HFF-Myc (cell line): ENCODE measurements at regions not wholly inside any gene's neighbourhood (a gene's known extent, or its start where the extent isn't known, plus 50 kb on each side); places are given as distances from the start of the nearest gene placed in this dataset.

Experiments
- DNase-seq: peaks from one replicate; pipeline ENCODE4 v3.0.0-alpha.2; 2011; ENCODE audit warnings: low read depth; ENCODE audit errors: extremely low read depth
- H3K4me3 ChIP-seq: replicated peaks from 2 replicates; pipeline ENCODE4 v1.5.1; 2011; ENCODE audit warnings: low read depth, mild to moderate bottlenecking, control low read depth, low read length
- TF ChIP-seq, protein P1 (sequence below): IDR thresholded peaks from 2 replicates; pipeline ENCODE4 v1.5.1; 2012; ENCODE audit warnings: mild to moderate bottlenecking, low read depth, low read length, control low read depth; ENCODE audit errors: missing control alignments

DNA sequence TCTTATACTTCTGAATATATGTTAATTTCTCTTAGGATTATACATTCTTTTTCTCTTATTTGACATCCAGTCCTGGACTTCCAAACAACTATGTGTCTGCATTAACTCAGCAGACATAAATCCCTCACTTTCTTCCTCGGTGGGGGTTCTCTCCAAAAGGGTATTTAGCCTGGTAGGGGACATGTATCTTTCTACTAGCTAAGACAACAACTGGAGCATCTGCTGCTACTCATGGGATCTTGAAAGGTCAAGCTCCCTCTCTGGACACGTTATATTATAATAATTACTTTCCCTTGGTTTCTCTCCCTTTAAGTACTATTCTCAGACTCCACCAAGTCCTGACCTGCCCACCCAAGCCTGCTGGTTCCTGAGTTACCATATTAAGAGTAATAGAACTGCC lies 983.7 kb upstream of the FLRT2 start:
- no peak for DNase-seq
- TF ChIP-seq, protein P1, sequence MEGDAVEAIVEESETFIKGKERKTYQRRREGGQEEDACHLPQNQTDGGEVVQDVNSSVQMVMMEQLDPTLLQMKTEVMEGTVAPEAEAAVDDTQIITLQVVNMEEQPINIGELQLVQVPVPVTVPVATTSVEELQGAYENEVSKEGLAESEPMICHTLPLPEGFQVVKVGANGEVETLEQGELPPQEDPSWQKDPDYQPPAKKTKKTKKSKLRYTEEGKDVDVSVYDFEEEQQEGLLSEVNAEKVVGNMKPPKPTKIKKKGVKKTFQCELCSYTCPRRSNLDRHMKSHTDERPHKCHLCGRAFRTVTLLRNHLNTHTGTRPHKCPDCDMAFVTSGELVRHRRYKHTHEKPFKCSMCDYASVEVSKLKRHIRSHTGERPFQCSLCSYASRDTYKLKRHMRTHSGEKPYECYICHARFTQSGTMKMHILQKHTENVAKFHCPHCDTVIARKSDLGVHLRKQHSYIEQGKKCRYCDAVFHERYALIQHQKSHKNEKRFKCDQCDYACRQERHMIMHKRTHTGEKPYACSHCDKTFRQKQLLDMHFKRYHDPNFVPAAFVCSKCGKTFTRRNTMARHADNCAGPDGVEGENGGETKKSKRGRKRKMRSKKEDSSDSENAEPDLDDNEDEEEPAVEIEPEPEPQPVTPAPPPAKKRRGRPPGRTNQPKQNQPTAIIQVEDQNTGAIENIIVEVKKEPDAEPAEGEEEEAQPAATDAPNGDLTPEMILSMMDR: no peak
- no peak overlapping the region for H3K4me3 ChIP-seq

DNA sequence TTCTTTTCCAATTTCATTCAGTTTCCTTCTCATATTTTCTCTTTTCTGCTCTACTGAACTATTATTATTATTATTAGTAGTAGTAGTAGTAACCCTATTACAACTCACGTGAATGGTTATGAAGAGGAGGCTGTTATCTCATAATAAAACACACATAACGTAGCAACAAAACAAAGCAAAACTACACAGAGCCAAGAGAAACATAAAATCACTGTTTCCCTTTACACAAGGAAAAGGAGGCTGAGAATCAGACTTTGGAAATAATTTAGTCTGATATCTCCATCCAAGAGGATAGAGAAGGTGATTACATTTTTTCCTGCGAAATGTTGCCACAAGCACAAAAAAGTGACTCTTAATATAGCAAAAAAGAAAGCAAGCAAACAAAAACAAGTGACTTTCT lies 975.8 kb upstream of the FLRT2 start:
- TF ChIP-seq, protein P1: no peak
- no peak overlapping the region for H3K4me3 ChIP-seq
- DNase-seq: no peak

DNA sequence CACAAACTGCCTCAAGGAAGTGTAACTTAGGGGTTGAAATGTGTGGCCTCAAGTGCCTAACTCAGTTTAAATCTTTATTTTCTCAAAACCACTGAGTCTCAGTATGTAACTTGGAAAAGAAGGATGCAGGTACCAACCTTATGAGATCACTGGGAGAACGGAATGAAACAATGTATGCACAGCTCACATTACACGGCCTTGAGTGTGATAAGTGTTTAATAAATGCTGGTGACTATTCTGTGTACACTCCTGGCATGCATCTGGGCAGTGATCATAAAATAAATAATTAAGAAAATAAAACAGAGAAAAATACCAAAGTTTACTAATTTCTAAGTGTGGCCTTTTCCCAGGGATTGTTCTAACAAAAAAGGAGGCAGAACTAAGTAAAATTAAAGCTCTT lies 974.5 kb upstream of the FLRT2 start:
- DNase-seq: no peak
- no peak overlapping the region for H3K4me3 ChIP-seq
- TF ChIP-seq, protein P1: no peak

DNA sequence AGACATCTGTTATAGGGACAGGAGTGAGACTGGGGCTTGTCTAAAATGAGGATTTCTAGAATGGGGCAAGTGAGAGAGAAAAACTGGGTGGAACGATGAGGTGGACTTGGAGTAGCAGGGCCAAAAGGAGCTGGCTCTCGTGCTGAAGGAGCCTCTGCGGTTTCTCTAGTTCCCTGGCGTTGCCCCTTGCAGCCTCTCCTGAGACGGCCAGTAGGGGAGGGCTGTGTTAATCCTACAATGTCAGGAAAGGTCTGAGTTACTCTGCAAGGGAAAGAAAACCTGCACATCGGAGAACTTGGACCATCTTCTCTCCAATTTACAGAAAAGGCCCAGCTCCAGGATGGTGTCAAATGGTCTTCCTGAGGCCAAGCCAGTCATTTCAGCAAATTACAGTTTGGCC lies 963.8 kb upstream of the FLRT2 start:
- DNase-seq: no peak
- TF ChIP-seq, protein P1: no peak
- no peak overlapping the region for H3K4me3 ChIP-seq

DNA sequence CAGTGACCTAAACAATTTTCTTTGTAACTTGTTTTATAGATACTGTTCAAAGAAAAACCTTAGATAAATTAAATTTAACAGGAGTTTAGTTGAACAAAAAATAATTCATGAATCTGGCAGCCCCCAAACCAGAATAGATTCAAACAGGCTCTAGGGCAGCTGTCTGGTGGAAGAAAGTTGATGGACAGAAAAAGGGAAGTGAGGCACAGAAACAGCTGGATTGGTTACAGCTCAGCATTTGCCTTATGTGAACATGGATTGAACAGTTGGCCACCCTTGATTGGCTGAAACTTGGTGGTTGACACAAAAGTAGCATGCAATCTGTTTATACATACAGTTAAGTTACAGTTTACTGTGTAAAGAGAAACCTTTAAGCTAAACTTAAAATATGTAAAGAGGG lies 954.3 kb upstream of the FLRT2 start:
- TF ChIP-seq, protein P1: no peak
- no peak for DNase-seq

DNA sequence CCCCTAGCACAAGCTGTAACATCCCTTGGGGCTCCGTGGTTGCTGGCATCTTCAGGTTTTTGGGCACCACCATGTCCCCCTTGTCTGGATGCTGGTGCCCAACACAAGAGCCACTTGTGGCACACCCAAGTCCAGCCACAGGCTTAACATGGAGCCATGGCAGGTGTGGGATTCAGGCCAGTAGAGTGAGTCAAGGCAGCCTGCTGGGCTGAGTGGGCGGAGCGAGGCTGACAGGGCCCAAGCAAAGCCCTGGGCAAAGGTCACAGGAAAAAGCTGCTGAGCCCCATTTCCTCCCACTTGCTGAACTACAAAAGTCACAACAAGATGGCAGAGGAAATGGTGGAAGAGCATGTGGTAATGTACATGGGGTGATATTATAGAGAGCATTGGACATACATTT lies 950.7 kb upstream of the FLRT2 start:
- H3K4me3 ChIP-seq: no peak overlapping the region
- TF ChIP-seq, protein P1: no peak
- DNase-seq: no peak

More for the DNA sequence above, 954.3 kb upstream of the FLRT2 start:
- no peak overlapping the region for H3K4me3 ChIP-seq

DNA sequence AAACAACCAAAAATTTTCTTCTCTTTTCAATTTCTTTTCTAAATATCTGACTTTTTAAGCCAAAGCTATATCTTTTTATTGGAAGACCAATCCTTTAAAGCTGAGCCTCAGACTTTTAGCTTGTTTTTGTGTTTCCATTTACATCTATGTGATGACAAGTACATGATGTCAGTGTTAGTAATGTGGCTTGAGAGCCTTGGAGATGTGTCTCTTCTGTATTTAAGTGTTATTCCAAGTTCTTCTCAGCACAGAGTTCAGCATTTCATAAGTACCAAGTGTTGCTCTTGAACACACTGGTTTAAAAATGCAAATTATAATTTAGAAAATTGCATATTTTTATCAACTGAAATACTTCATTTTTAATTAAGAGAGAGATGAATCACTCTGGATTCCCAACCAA lies 948.9 kb upstream of the FLRT2 start:
- TF ChIP-seq, protein P1: no peak
- DNase-seq: no peak
- H3K4me3 ChIP-seq: no peak overlapping the region
